Lower leg skin (tissue), 3 donors: ENCODE measurements at regions not wholly inside any gene's neighbourhood (a gene's known extent, or its start where the extent isn't known, plus 50 kb on each side); places are given as distances from the start of the nearest gene placed in this dataset.

Experiments used
- POLR2A ChIP-seq, 2 donors: fragments of 450-650 bp; IDR thresholded peaks; one replicate each; pipeline ENCODE4 v1.6.1; 2016 to 2017; ENCODE audit warnings: antibody characterized with exemption in 2 of 2, mild to moderate bottlenecking in 1 of 2, moderate library complexity in 1 of 2
- TF ChIP-seq, protein P1 (sequence below), 3 donors: fragments of 450-650 bp; IDR thresholded peaks; one replicate each; pipeline ENCODE4 v1.5.1; 2016; ENCODE audit warnings: antibody characterized with exemption in 3 of 3, mild to moderate bottlenecking in 3 of 3, moderate library complexity in 2 of 3

DNA sequence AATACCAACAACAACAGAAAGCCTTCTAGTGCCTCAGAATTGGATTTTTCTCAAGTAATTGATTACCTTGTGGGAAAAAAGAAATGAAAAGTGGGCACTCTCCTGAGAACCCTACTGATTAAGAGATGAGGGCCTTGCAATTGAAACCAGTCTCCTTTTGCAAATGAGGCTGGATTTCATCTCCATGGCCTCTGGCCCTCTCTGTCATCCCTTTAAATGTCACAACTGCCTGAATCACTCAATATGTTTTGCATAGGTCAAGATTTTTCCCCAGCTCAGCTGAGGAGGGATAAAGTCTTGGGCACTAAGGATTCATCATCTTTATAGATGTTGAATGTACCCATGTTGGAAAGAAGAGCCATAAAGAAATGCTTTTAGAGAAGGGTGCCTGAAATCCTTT is 166.4 kb downstream of the RMST start:
- TF ChIP-seq, protein P1, sequence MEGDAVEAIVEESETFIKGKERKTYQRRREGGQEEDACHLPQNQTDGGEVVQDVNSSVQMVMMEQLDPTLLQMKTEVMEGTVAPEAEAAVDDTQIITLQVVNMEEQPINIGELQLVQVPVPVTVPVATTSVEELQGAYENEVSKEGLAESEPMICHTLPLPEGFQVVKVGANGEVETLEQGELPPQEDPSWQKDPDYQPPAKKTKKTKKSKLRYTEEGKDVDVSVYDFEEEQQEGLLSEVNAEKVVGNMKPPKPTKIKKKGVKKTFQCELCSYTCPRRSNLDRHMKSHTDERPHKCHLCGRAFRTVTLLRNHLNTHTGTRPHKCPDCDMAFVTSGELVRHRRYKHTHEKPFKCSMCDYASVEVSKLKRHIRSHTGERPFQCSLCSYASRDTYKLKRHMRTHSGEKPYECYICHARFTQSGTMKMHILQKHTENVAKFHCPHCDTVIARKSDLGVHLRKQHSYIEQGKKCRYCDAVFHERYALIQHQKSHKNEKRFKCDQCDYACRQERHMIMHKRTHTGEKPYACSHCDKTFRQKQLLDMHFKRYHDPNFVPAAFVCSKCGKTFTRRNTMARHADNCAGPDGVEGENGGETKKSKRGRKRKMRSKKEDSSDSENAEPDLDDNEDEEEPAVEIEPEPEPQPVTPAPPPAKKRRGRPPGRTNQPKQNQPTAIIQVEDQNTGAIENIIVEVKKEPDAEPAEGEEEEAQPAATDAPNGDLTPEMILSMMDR (IDR thresholded peaks at IDR 0.05): no peak
- no peak for TF ChIP-seq POLR2A (IDR thresholded peaks at IDR 0.05)
